ENCODE measurements at regions not wholly inside any gene's neighbourhood (a gene's known extent, or its start where the extent isn't known, plus 50 kb on each side); places are given as distances from the start of the nearest gene placed in this dataset.

GRCh38 chr4:83172371-83172770 is 57.8 kb upstream of the PLAC8 start:
- DNase-seq (ENCODE audit: insufficient read length, low spot score) (no peak), FAIRE-seq (no peak)

- no peak for FAIRE-seq
- DNase-seq (ENCODE audit: insufficient read length, low spot score): no peak
Observed at GRCh38 chr4:83171436-83172039, 57.0 kb upstream of the PLAC8 start.

- no peak for DNase-seq (ENCODE audit: insufficient read length, low spot score)
- FAIRE-seq: peak; percentile 66
Observed at GRCh38 chr4:83170952-83171399, 56.4 kb upstream of the PLAC8 start.

Data from GM19239 (cell line).